ENCODE measurements at regions not wholly inside any gene's neighbourhood (a gene's known extent, or its start where the extent isn't known, plus 50 kb on each side); places are given as distances from the start of the nearest gene placed in this dataset.

- no peak for TF ChIP-seq CTCF (IDR thresholded peaks at IDR 0.05; ENCODE audit: insufficient read depth, low read length, poor library complexity, severe bottlenecking)
- no peak for TF ChIP-seq EZH2phosphoT487 (conservative IDR thresholded peaks at IDR 0.05; ENCODE audit: low read length)
Measured at GRCh38 chr6:85285114-85285513, 164.8 kb upstream of the NT5E start.
